Lung (tissue), 11 donors: ENCODE measurements at regions not wholly inside any gene's neighbourhood (a gene's known extent, or its start where the extent isn't known, plus 50 kb on each side); places are given as distances from the start of the nearest gene placed in this dataset.

Experiments used
- ATAC-seq: fragments of 200-7000 bp; cut with Tn5 transposase; one replicate; pipeline ENCODE4 v1.9.1; 2020; ENCODE audit warnings: moderate number of reproducible peaks; ENCODE audit not compliant: insufficient read depth, low FRiP score
- DNase-seq, 3 donors: peaks; one replicate each; pipeline ENCODE4 v3.0.0-alpha.2; 2013 to 2017
- H3K27ac ChIP-seq, 2 donors: one replicate each; pipeline ENCODE4 v1.5.1; 2013; ENCODE audit warnings: mild to moderate bottlenecking in 2 of 2, moderate library complexity in 2 of 2, control low read depth in 1 of 2, inconsistent platforms in 1 of 2, low read depth in 1 of 2, low read length in 1 of 2
- H3K27me3 ChIP-seq, 3 donors: one replicate each; pipeline ENCODE4 v1.5.1; 2013; ENCODE audit warnings: low read length in 2 of 3; ENCODE audit not compliant: control insufficient read depth in 3 of 3, insufficient read depth in 3 of 3
- H3K36me3 ChIP-seq, 4 donors: one replicate each; pipeline ENCODE4 v1.5.1; 2013; ENCODE audit warnings: low read length in 4 of 4, mild to moderate bottlenecking in 1 of 4, moderate library complexity in 1 of 4; ENCODE audit not compliant: control insufficient read depth in 4 of 4, insufficient read depth in 4 of 4
- H3K4me1 ChIP-seq, 5 donors: one replicate each; pipeline ENCODE4 v1.5.1; 2013; ENCODE audit warnings: low read length in 5 of 5, mild to moderate bottlenecking in 2 of 5, moderate library complexity in 1 of 5; ENCODE audit not compliant: control insufficient read depth in 5 of 5, insufficient read depth in 5 of 5
- H3K4me3 ChIP-seq: one replicate; pipeline ENCODE4 v1.5.1; 2013; ENCODE audit warnings: mild to moderate bottlenecking, control low read depth, moderate library complexity
- H3K9ac ChIP-seq, 2 donors: one replicate each; pipeline ENCODE4 v1.5.1; 2013; ENCODE audit warnings: low read length in 2 of 2, control low read depth in 1 of 2; ENCODE audit not compliant: insufficient read depth in 1 of 2
- H3K9me3 ChIP-seq, 4 donors: one replicate each; pipeline ENCODE4 v1.5.1; 2013; ENCODE audit warnings: low read length in 3 of 4, mild to moderate bottlenecking in 1 of 4, moderate library complexity in 1 of 4; ENCODE audit not compliant: control insufficient read depth in 4 of 4, insufficient read depth in 3 of 4
- CTCF ChIP-seq: IDR thresholded peaks from 2 replicates; pipeline ENCODE4 v1.5.1; 2012; ENCODE audit warnings: mild to moderate bottlenecking; ENCODE audit errors: control extremely low read depth, extremely low read depth
- WGBS, 2 donors: extraction: QIAGEN DNeasy Blood & Tissue Kit; methylation state at CpG; one replicate each; pipeline ENCODE4 v1.1.7; 2013; 5-methylcytosine and 5-hydroxymethylcytosine counted together
- donor health status: control.
- donor health status: control.
- donor health status: Bipolar disorder and iron deficiency.
- donor health status: healthy.
- donor health status: DM: yes; HTN: yes; CAD: no.

GRCh38 chrX:124530803-124531202 is 184.4 kb downstream of the SH2D1A start:
- DNase-seq: peak in 1 of 3 donors; percentile 2
- H3K4me1 ChIP-seq: no peaks in the 10 kb centered on the region

GRCh38 chrX:124534536-124534935 is 188.2 kb downstream of the SH2D1A start:
- TF ChIP-seq CTCF: no peak
- Histone ChIP-seq H3K4me3 (no peak overlapping the region), H3K9ac (no peak overlapping the region), H3K36me3 (no peaks in the 10 kb centered on the region), H3K27me3 (peaks cover 0 to 3% (median 0%) of the 10 kb centered on the region in 3 donors), H3K27ac (no peak overlapping the region), H3K9me3 (no peaks in the 10 kb centered on the region), H3K4me1 (no peaks in the 10 kb centered on the region)
- ATAC-seq (no peak), DNase-seq (no peak)
- WGBS, 2 donors: 39 to 40% methylated on average over 3 of the region's 3 CpGs

More at GRCh38 chrX:124530803-124531202, 184.4 kb downstream of the SH2D1A start:
- no peak for ATAC-seq
- Histone ChIP-seq H3K27me3 (peaks cover 0 to 2% (median 0%) of the 10 kb centered on the region in 3 donors), H3K9ac (no peak overlapping the region), H3K36me3 (no peaks in the 10 kb centered on the region), H3K4me3 (no peak overlapping the region), H3K27ac (no peak overlapping the region), H3K9me3 (no peaks in the 10 kb centered on the region)
- no peak for TF ChIP-seq CTCF
- 81 to 88% methylated on average over 1 of the region's 1 CpG for WGBS, 2 donors

GRCh38 chrX:124540474-124540873 is 194.1 kb downstream of the SH2D1A start:
- 75 to 85% methylated on average over 5 of the region's 5 CpGs for whole genome bisulfite sequencing, 2 donors
- Histone ChIP-seq H3K4me1 (no peaks in the 10 kb centered on the region), H3K4me3 (no peak overlapping the region), H3K27me3 (peaks cover 0 to 3% (median 3%) of the 10 kb centered on the region in 3 donors), H3K9me3 (peaks cover 0 to 3% (median 0%) of the 10 kb centered on the region in 4 donors), H3K9ac (no peak overlapping the region), H3K27ac (no peak overlapping the region), H3K36me3 (no peaks in the 10 kb centered on the region)
- DNase-seq: no peak
- no peak for ATAC-seq
- no peak for TF ChIP-seq CTCF

GRCh38 chrX:124548571-124548970 is 202.2 kb downstream of the SH2D1A start:
- no peak for ATAC-seq
- no peak for TF ChIP-seq CTCF

More at GRCh38 chrX:124548571-124548970, 202.2 kb downstream of the SH2D1A start:
- 35 to 39% methylated on average over 6 of the region's 6 CpGs for WGBS, 2 donors
- Histone ChIP-seq H3K9me3 (no peaks in the 10 kb centered on the region), H3K27ac (no peak overlapping the region), H3K4me3 (no peak overlapping the region), H3K27me3 (peaks cover 0 to 3% (median 0%) of the 10 kb centered on the region in 3 donors), H3K9ac (no peak overlapping the region), H3K4me1 (no peaks in the 10 kb centered on the region), H3K36me3 (no peaks in the 10 kb centered on the region)
- peak in 1 of 3 donors; percentile 5 for DNase-seq
